Activated T-cell treated with anti-CD3 and anti-CD28 coated beads, Interleukin-2, amount 50 U/mL, for 72 hours (primary cell): ENCODE measurements at regions not wholly inside any gene's neighbourhood (a gene's known extent, or its start where the extent isn't known, plus 50 kb on each side); places are given as distances from the start of the nearest gene placed in this dataset.
A peak's percentile ranks its signal among the peaks of the same experiment; 100 is the strongest.

ENCODE experiments used
- ATAC-seq, 2 donors: fragments of 150-1000 bp; cut with Tn5 transposase; replicated peaks in 1 of 2; 2 replicates each; pipeline ENCODE4 v1.10.0; 2021; ENCODE audit warnings: moderate library complexity in 2 of 2, mild to moderate bottlenecking in 1 of 2
- DNase-seq, 2 donors: peaks; one replicate each; pipeline ENCODE4 v3.0.0; 2021 to 2022; ENCODE audit warnings: mixed read lengths in 1 of 2
- H3K27ac Mint-ChIP-seq: one replicate; pipeline ENCODE4 v1.8.0; 2022; ENCODE audit warnings: mild to moderate bottlenecking, moderate library complexity, mixed read lengths
- H3K27me3 Mint-ChIP-seq: one replicate; pipeline ENCODE4 v1.8.0; 2022; ENCODE audit warnings: low read depth, mixed read lengths
- H3K36me3 Mint-ChIP-seq, 2 donors: one replicate each; pipeline ENCODE4 v1.8.0; 2022; ENCODE audit warnings: mixed read lengths in 2 of 2, mild to moderate bottlenecking in 1 of 2; ENCODE audit not compliant: insufficient read depth in 2 of 2
- H3K4me1 Mint-ChIP-seq: one replicate; pipeline ENCODE4 v1.8.0; 2022; ENCODE audit warnings: low read depth, mixed read lengths
- H3K4me3 Mint-ChIP-seq, 2 donors: one replicate each; pipeline ENCODE4 v1.8.0; 2022; ENCODE audit warnings: mild to moderate bottlenecking in 2 of 2, mixed read lengths in 2 of 2, moderate library complexity in 2 of 2
- H3K9me3 Mint-ChIP-seq, 2 donors: one replicate each; pipeline ENCODE4 v1.8.0; 2022; ENCODE audit warnings: mixed read lengths in 2 of 2

DNA sequence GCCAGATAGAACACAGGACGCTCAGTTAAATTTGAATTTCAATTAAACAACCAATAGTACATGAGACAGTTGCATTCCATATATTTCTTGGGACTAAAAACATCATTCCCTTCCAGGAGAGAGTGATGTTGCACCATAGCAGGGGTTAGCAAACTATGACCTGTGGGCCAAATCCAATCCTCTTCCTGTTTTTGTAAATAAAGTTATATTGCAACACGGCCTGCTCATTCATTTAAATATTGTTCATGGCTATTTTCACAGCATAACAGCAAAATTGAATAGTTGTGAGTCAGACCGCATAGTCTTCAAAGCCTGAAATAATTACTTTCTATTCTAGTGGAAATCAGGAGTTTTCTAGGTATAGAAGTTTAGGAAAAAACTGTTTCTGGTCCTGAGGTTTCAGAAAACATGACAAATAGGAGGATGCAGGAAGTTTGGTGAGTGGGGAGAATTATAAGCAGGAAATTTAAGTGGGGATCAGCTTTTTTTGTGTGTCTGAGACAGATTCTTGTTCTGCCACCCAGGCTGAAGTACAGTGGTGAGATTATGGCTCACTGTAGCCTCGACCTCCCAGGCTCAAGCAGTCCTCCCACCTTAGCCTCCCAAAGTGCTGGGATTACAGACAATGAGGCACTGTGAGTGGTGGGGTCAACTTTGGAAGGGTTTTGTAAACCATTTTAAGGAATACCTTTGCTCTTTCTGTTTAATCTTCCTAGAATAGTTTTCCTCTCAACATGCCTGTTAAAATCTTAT lies 131.5 kb downstream of the SOCS6 start:
- no peaks in the 10 kb centered on the region for H3K36me3 Mint-ChIP-seq
- no peaks in the 10 kb centered on the region for H3K9me3 Mint-ChIP-seq
- peaks cover 8% of the 10 kb centered on the region for H3K4me1 Mint-ChIP-seq
- no peak overlapping the region for H3K27ac Mint-ChIP-seq
- DNase-seq = no peak
- peaks cover 34% of the 10 kb centered on the region for H3K27me3 Mint-ChIP-seq
- no peak for ATAC-seq
- no peak overlapping the region for H3K4me3 Mint-ChIP-seq

- Mint-ChIP-seq H3K27ac (no peak overlapping the region), H3K27me3 (peaks cover 27% of the 10 kb centered on the region), H3K4me3 (no peak overlapping the region), H3K4me1 (peaks cover 8% of the 10 kb centered on the region), H3K9me3 (no peaks in the 10 kb centered on the region), H3K36me3 (no peaks in the 10 kb centered on the region)
- DNase-seq (no peak), ATAC-seq (no peak)
Measured at GRCh38 chr18:70419526-70419925, 130.7 kb downstream of the SOCS6 start.

DNA sequence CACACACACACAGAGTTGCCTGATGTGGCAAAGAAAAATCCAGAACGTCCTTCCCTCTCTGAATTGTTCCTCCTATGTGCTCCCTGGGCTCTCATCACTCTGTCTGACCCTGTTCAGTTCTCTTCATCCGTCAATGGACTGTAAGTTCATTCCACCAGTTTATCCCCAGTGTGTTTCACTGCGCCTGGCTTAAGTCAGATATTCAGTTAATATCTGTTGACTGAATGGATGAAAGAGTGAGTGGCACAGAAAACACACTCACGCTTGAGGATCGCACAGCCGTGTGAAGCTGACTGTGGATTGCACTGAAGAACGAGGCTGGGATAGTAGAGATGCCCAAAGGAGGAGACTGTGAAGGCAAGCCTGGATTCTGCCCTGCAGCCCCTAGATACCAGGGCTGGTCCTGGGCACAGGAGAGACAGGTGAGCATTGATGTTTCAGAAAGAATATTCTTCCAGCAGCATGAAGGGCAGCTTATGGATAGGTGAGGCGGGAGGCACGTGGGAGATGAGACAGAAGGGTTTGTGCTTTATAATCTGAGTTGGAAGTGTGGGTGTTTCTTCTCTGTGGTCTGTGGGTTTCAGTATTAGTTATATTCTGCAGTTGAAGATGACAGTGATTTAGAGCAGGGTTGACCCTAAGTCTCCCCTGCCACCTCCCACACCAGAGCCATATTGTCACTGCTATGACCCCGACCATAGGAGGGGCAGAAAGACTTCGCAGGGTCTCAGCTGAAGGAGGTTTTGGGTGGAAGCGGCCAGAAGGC lies 129.9 kb downstream of the SOCS6 start:
- Mint-ChIP-seq H3K27ac (no peak overlapping the region), H3K4me3 (no peak overlapping the region), H3K9me3 (no peaks in the 10 kb centered on the region), H3K4me1 (peaks cover 8% of the 10 kb centered on the region), H3K27me3 (peaks cover 27% of the 10 kb centered on the region), H3K36me3 (no peaks in the 10 kb centered on the region)
- ATAC-seq (peak; percentile 64 to 87), DNase-seq (no peak)

DNA sequence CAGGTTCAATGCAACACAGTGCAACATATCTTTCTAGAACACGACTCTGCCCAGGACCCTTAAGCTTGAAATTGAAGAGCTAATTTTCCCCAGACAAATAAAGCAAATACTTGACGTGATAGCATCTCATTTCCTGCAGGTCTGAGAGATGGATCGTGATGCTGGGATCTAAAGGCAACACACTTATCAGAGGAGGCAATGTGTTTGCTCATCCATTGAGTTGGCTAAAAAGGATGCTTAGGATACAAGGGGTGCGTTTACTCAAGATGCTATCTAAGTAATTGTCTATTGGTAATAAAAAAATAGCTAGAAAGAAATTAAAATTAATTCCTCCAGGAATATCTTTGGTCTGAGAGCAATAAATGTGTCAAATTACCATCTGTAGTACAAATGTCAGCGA lies 129.0 kb downstream of the SOCS6 start:
- H3K9me3 Mint-ChIP-seq = no peaks in the 10 kb centered on the region
- no peak overlapping the region for H3K4me3 Mint-ChIP-seq
- H3K27ac Mint-ChIP-seq = no peak overlapping the region
- ATAC-seq (no peak), DNase-seq (no peak)
- peaks cover 8% of the 10 kb centered on the region for H3K4me1 Mint-ChIP-seq
- peaks cover 27% of the 10 kb centered on the region for H3K27me3 Mint-ChIP-seq
- no peaks in the 10 kb centered on the region for H3K36me3 Mint-ChIP-seq

- Mint-ChIP-seq H3K36me3 (no peaks in the 10 kb centered on the region), H3K27me3 (peaks cover 27% of the 10 kb centered on the region), H3K4me3 (no peak overlapping the region), H3K4me1 (peaks cover 8% of the 10 kb centered on the region), H3K27ac (no peak overlapping the region), H3K9me3 (no peaks in the 10 kb centered on the region)
- ATAC-seq (no peak), DNase-seq (no peak)
Measured at GRCh38 chr18:70416496-70416895, 127.7 kb downstream of the SOCS6 start.

- peaks cover 27% of the 10 kb centered on the region for H3K27me3 Mint-ChIP-seq
- no peaks in the 10 kb centered on the region for H3K36me3 Mint-ChIP-seq
- no peak overlapping the region for H3K27ac Mint-ChIP-seq
- peaks cover 8% of the 10 kb centered on the region for H3K4me1 Mint-ChIP-seq
- no peaks in the 10 kb centered on the region for H3K9me3 Mint-ChIP-seq
- no peak overlapping the region for H3K4me3 Mint-ChIP-seq
- ATAC-seq = no peak
- no peak for DNase-seq
Measured at GRCh38 chr18:70415823-70416488, 127.1 kb downstream of the SOCS6 start.

DNA sequence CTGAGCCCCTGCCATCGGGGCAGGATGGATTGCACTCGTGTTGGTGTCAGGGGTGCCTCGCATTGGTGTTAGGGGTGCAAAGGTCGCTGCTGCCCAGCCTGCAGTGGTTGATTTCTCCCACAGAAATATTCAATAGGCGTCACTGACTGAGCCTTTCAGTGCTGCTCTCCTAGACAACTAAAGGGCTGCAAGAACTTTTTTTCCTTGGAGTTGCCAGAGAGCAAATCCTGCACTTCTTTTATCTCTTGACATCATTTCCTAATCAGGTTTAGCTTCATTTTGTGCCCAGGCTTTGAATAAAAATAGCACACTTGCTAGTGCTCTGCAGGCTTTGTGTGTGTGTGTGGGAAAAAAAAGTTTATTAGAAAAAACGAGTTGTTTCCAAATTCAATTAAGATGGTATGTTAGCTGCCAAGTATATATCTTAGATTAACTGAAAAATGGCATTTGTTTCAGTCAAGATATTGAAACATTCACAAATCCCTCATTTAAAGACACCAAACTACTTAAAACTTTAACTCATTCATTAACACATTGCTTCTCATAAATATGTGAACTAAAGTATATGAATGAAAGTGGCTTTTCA lies 125.6 kb downstream of the SOCS6 start:
- no peaks in the 10 kb centered on the region for H3K9me3 Mint-ChIP-seq
- DNase-seq (no peak), ATAC-seq (no peak)
- H3K36me3 Mint-ChIP-seq = no peaks in the 10 kb centered on the region
- H3K4me1 Mint-ChIP-seq = peaks cover 8% of the 10 kb centered on the region
- no peak overlapping the region for H3K27ac Mint-ChIP-seq
- H3K27me3 Mint-ChIP-seq = peaks cover 24% of the 10 kb centered on the region
- no peak overlapping the region for H3K4me3 Mint-ChIP-seq

- ATAC-seq = no peak
- no peak overlapping the region for H3K4me3 Mint-ChIP-seq
- no peaks in the 10 kb centered on the region for H3K4me1 Mint-ChIP-seq
- no peaks in the 10 kb centered on the region for H3K36me3 Mint-ChIP-seq
- H3K27ac Mint-ChIP-seq = no peak overlapping the region
- H3K27me3 Mint-ChIP-seq = peaks cover 15% of the 10 kb centered on the region
- no peaks in the 10 kb centered on the region for H3K9me3 Mint-ChIP-seq
- DNase-seq = no peak
Measured at GRCh38 chr18:70413455-70413854, 124.6 kb downstream of the SOCS6 start.

DNA sequence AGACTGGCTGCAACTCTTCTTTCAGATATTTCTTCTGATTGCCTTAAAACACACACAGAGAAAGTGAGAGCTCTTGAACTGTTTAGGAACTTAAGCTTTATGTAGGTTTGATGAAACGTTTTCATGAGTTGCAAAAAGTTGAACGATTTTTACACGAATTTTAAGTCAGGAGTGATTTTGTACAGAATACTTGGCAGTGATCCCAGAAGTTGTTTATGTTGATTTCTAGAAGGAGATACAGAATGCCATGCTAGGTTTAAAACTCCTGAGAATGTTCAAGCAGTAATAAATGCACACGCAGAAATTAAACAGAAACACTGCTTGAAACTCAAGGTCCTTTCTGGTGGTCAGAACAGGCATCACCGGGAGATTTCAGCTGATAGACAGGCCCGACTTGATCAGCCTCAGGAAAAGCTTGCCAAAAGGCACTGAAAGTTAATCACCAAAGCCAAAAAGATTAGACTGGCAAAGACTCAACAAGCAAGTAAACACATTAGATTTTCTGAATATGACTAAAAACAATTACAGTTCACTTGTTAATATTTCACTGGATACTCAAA lies 123.1 kb downstream of the SOCS6 start:
- no peaks in the 10 kb centered on the region for H3K36me3 Mint-ChIP-seq
- ATAC-seq = no peak
- H3K4me3 Mint-ChIP-seq = no peak overlapping the region
- H3K9me3 Mint-ChIP-seq = no peaks in the 10 kb centered on the region
- no peaks in the 10 kb centered on the region for H3K4me1 Mint-ChIP-seq
- H3K27ac Mint-ChIP-seq = no peak overlapping the region
- DNase-seq = no peak
- peaks cover 13% of the 10 kb centered on the region for H3K27me3 Mint-ChIP-seq

GRCh38 chr18:70411307-70411706 lies 122.5 kb downstream of the SOCS6 start:
- DNase-seq (no peak), ATAC-seq (no peak)
- Mint-ChIP-seq H3K9me3 (no peaks in the 10 kb centered on the region), H3K36me3 (no peaks in the 10 kb centered on the region), H3K4me3 (no peak overlapping the region), H3K27ac (no peak overlapping the region), H3K4me1 (no peaks in the 10 kb centered on the region), H3K27me3 (peaks cover 13% of the 10 kb centered on the region)

DNA sequence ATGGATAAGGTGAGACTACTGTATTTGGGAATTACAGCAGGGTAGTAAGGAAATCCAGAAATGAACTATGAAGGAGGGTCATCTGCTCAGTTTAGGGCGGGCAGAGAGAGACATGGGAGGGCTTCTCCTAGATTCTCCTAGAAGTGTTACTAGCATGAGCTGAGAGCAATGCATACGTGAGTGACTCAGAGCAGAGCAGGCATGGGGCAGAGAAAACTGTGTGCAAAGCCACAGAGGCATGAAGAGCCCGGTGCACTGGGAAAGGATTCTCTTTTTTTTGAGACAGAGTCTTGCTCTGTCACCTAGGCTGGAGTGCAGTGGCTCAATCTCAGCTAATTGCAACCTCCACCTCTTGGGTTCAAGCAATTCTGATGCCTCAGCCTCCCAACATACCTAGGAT lies 116.2 kb downstream of the SOCS6 start:
- H3K4me3 Mint-ChIP-seq = no peak overlapping the region
- no peaks in the 10 kb centered on the region for H3K4me1 Mint-ChIP-seq
- H3K9me3 Mint-ChIP-seq = no peaks in the 10 kb centered on the region
- H3K27ac Mint-ChIP-seq = no peak overlapping the region
- ATAC-seq (no peak), DNase-seq (no peak)
- peaks cover 7% of the 10 kb centered on the region for H3K27me3 Mint-ChIP-seq
- H3K36me3 Mint-ChIP-seq = no peaks in the 10 kb centered on the region

DNA sequence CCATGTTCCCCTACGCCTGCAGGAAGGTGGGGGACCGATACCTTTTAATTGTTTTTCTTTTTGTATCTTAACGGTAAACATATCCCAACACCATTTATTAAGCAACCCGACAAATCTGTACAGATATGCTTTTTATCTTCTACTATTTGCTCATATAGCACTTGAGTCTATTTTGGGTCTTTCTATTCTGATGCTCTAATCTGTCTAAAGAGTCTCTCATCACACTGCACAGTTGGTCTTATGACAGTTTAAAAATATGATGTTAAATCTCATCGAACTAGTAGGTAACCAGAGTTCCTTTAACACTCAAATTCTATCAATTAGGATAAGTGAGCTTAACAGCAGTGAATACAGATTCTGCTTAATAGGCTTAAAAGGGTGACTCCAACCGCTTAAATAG lies 111.6 kb downstream of the SOCS6 start:
- Mint-ChIP-seq H3K4me1 (no peaks in the 10 kb centered on the region), H3K36me3 (no peaks in the 10 kb centered on the region), H3K27ac (no peak overlapping the region), H3K4me3 (no peak overlapping the region), H3K27me3 (no peaks in the 10 kb centered on the region), H3K9me3 (no peaks in the 10 kb centered on the region)
- DNase-seq = no peak
- ATAC-seq = no peak

DNA sequence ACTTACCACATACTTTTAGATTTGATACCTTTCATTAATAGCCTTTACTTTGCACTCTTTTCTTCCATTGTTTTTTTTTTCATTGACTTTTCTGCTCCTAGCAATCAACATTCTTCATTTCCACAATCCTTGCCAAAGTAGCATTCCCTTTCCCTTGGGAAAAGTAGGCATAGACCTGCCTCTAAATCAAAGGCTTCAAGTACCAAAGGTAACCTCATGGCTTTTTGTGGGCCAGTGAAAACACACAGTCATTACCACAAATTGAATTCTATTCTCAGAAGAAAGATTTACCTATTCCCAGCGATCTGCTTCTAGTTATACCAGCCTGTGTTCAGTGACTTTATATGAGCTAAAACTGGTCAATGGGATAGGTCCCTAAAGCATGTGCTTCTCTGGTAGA lies 109.2 kb downstream of the SOCS6 start:
- H3K4me3 Mint-ChIP-seq = no peak overlapping the region
- no peaks in the 10 kb centered on the region for H3K36me3 Mint-ChIP-seq
- no peaks in the 10 kb centered on the region for H3K9me3 Mint-ChIP-seq
- ATAC-seq (no peak), DNase-seq (no peak)
- H3K27ac Mint-ChIP-seq = no peak overlapping the region
- no peaks in the 10 kb centered on the region for H3K4me1 Mint-ChIP-seq
- no peaks in the 10 kb centered on the region for H3K27me3 Mint-ChIP-seq
